Stimulated activated CD8-positive, alpha-beta memory T cell treated with anti-CD3 and anti-CD28 coated beads, Interleukin-7, amount 100 ng/mL, for 48 hours (primary cell): ENCODE measurements at regions not wholly inside any gene's neighbourhood (a gene's known extent, or its start where the extent isn't known, plus 50 kb on each side); places are given as distances from the start of the nearest gene placed in this dataset.
"Not testable (repeated sequence)": the region's sequence is repeated elsewhere in the genome, so short reads cannot be mapped to it uniquely, and the experiment has no call there.

Experiments used
- DNase-seq, 2 donors: peaks; one replicate each; pipeline ENCODE4 v3.0.0-alpha.2; 2020; ENCODE audit warnings: low read depth in 1 of 2; ENCODE audit errors: extremely low read depth in 1 of 2

- DNase-seq: no peak
These were observed 261.2 kb upstream of the PIK3R1 start for GRCh38 chr5:67954351-67954750.

DNA sequence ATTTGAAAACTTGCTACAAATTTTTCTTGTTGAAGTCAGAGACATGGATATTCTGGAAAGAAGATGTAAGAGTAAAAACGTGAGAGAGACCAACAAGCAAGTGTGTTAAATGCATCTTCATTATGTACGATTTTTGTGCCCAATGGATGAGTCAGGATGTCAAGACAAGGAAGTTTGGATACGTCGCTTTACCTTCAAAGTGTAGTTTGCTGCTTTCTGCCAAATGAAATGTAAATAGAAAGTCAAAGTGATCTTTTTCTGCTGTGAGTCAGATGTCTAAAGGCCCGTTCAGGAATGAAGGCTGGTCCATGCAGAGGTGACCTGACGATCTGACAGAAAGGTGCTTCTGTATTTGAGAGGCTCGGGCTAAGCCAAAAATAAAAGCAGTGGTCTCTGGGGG lies 273.1 kb upstream of the PIK3R1 start:
- DNase-seq: no peak

- no peak for DNase-seq
These were observed 273.7 kb upstream of the PIK3R1 start for GRCh38 chr5:67941614-67942401.

DNA sequence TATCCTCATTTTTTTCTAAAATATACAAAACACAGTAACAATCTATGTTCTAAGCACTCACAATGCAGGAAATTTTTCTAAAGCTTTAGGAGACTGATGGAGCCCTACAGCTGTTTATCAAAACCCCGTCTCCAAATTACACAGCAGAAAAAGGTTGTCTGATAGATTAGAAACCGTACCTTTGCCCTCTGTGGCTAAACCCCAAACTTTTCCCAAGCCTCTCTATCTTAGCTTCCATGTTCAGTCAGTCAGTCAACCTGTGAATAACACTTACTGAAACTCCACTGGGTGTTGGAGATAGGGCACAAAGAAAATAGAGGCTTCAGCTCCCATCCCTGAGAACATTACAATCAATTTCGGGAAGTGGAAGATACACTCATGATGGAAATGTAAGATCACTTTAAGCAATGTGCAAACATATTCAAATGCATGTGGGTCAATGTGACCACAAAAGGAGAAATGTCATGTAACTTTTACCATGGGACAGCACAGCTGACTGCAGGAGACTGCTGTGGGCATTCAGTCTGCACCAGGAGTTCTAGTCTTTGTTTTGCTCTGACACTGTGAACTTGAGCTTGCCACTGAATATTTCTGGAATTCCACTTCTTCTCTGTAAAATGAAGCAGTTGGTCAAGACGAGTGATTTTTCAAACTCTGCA lies 279.5 kb upstream of the PIK3R1 start:
- no peak for DNase-seq

GRCh38 chr5:67934976-67935375 lies 280.6 kb upstream of the PIK3R1 start:
- DNase-seq: no peak

- DNase-seq: no peak
These were observed 290.0 kb upstream of the PIK3R1 start for GRCh38 chr5:67925511-67925910.

DNA sequence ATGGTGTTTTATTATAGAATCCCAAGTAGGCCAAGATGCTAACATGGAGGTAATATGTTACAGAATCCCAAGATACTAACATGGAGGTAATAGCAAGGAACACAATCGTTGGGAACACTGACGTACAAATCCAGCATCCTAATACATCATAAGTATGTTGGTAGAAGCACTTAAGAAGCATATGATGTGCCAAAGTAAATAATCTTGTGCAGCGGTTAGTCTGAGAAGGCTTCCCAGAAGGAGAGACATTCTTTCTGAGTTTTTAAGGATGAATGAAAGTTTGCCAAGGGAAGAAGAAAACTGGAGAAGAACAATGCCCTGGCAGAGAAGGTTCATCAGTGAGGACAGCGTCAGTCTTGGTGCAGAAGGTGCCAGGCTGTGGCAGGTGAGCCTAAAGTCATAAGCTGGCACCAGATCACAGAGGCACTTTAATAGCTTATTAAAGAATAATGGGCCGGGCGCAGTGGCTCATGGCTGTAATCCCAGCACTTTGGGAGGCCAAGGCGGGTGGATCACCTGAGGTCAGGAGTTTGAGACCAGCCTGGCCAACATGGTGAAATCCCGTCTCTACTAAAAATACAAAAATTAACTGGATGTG lies 294.5 kb upstream of the PIK3R1 start:
- no peak for DNase-seq

GRCh38 chr5:67919532-67919931 lies 296.0 kb upstream of the PIK3R1 start:
- DNase-seq: not testable (repeated sequence)

GRCh38 chr5:67917561-67917960 lies 298.0 kb upstream of the PIK3R1 start:
- no peak for DNase-seq

- no peak for DNase-seq
These were observed 305.0 kb upstream of the PIK3R1 start for GRCh38 chr5:67910546-67910945.

DNA sequence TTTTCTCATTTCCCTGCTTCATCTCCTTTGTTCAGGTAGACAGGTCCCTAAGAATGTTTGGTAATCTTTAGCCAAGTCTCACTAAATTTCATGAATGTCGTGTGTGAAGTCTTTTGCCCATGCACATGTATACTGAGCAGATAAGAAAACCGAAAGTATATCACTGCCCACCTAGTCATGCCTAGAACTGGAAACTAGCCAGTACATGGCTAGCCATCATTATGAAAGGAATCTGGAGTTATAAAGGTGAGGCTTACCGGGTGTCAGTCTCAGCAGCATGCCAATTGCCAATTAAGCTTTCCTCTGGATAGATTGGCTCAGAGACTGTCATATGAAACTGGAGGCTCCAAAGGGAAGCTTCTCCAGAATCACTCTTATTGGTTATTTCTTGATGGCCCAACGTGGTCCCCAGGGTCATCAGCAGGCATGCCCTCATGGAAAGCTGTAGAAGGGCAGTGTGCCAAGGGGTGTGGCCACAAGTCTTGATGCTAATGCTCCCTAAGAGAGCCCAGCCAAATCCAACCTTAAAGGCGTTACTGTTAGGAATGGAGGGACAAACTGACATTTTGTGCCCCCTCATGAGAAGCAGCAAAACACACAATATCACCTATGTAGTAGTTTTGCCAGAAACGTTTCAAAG lies 307.3 kb upstream of the PIK3R1 start:
- DNase-seq: no peak

- DNase-seq: no peak
These were observed 311.2 kb upstream of the PIK3R1 start for GRCh38 chr5:67904366-67904765.

DNA sequence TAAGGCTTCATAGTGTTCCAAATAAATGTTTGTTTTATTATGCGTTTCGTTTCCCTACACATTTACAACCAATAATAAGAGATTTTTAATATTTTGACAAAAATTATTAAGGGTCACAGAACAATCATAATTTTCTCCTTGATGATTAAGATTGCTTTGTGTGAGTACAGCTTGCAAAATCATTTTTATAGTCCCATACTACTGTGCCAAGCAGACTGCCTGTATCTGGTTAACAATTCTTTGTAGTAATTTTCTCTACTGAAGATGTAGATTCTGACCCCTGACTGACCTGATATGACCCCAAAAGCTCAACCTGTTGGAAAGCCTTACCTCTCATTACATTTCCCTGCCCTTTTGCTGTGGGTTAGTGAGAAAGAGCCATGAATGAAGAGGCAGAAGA lies 311.9 kb upstream of the PIK3R1 start:
- no peak for DNase-seq

GRCh38 chr5:67903121-67903520 lies 312.4 kb upstream of the PIK3R1 start:
- DNase-seq: no peak

GRCh38 chr5:67902497-67902830 lies 313.1 kb upstream of the PIK3R1 start:
- no peak for DNase-seq

GRCh38 chr5:67901814-67902496 lies 313.6 kb upstream of the PIK3R1 start:
- no peak for DNase-seq

GRCh38 chr5:67900514-67900913 lies 315.0 kb upstream of the PIK3R1 start:
- no peak for DNase-seq

DNA sequence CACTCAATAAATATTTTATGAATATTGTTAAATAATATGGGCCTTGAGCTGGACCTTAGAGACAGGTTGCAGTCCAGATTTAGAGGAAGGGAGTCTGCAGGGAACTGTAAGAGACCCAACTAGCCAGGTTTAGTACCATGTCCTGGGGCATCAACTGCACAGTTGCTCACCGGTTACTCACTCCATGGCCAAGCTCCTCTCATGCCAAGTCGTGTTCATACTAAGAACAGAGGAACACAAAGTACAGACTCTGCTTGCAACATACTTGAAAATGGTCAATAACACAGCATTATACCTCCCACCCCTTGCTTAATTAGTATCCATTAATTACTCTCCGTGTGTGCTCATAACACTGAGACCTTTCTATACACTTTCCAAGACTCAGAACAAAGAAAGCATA lies 317.6 kb upstream of the PIK3R1 start:
- DNase-seq: no peak

DNA sequence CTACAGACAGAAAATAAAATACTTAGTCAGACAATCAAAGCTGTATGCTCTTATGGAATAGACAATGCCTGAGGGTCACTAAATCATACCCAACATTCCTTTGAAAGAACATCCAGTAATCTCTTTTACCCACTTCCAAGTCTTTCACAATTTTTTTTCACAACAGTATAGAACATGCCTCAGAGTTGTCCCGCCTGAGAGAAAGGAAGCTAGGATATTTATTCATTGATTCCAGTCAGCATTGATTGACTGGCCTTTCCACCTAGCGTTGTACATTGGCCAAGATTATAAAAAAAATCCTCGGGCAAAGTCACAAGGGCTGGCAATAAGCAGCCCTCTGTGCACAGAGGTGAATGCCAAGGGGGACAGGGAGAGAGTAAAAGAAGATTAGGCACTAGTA lies 318.1 kb upstream of the PIK3R1 start:
- no peak for DNase-seq

DNA sequence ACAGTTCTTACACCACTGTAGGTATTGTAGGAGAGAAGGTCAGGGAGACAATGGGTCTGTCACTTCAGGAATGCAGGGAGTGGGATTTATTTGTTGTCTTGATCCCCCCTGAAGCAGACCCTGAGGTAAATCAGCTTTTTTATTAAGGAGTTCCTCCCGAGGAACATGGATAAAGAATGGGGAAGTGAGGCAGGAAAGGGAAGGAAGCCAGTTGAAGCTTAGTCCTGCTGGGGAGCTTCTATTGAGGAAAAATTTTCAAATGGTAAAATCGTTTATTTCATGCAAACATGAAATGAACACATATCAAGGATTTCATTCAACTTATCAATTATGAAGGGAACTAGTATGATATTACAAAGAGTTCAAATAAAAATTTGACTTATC lies 318.6 kb upstream of the PIK3R1 start:
- DNase-seq: no peak

- DNase-seq: no peak
These were observed 319.1 kb upstream of the PIK3R1 start for GRCh38 chr5:67896311-67896929.
